GM23248 (cell line): ENCODE measurements at regions not wholly inside any gene's neighbourhood (a gene's known extent, or its start where the extent isn't known, plus 50 kb on each side); places are given as distances from the start of the nearest gene placed in this dataset.

ENCODE experiments used
- DNase-seq: peaks from one replicate; pipeline ENCODE4 v3.0.0-alpha.2; 2015
- H2AFZ ChIP-seq: fragments of 200-600 bp; sonication (generic); 2 replicates; pipeline ENCODE4 v1.6.1; 2016; ENCODE audit warnings: antibody characterized with exemption
- H3F3A ChIP-seq: fragments of 200-600 bp; sonication (generic); 2 replicates; pipeline ENCODE4 v1.6.1; 2016; ENCODE audit warnings: mild to moderate bottlenecking, antibody characterized with exemption, mixed run types; ENCODE audit not compliant: insufficient read depth
- H3K27ac ChIP-seq: fragments of 200-600 bp; sonication (generic); 2 replicates; pipeline ENCODE4 v1.5.1; 2016; ENCODE audit warnings: mild to moderate bottlenecking
- H3K27me3 ChIP-seq: fragments of 200-600 bp; sonication (generic); replicated peaks from 2 replicates; pipeline ENCODE4 v1.6.1; 2016; ENCODE audit warnings: mild to moderate bottlenecking; ENCODE audit not compliant: insufficient read depth
- H3K36me3 ChIP-seq: fragments of 200-600 bp; sonication (generic); 2 replicates; pipeline ENCODE4 v1.6.1; 2016; ENCODE audit warnings: low read depth, mild to moderate bottlenecking
- H3K4me1 ChIP-seq: fragments of 200-600 bp; sonication (generic); 2 replicates; pipeline ENCODE4 v1.6.1; 2016; ENCODE audit warnings: mild to moderate bottlenecking; ENCODE audit not compliant: insufficient read depth
- H3K4me2 ChIP-seq: fragments of 200-600 bp; sonication (generic); one replicate; pipeline ENCODE4 v1.6.1; 2016; ENCODE audit warnings: mild to moderate bottlenecking; ENCODE audit not compliant: unreplicated experiment
- H3K4me3 ChIP-seq: fragments of 200-600 bp; sonication (generic); 2 replicates; pipeline ENCODE4 v1.5.1; 2016; ENCODE audit warnings: mild to moderate bottlenecking
- H3K79me2 ChIP-seq: fragments of 200-600 bp; sonication (generic); 2 replicates; pipeline ENCODE4 v1.6.1; 2016; ENCODE audit warnings: mild to moderate bottlenecking; ENCODE audit not compliant: insufficient read depth
- H3K9ac ChIP-seq: fragments of 200-600 bp; sonication (generic); 2 replicates; pipeline ENCODE4 v1.6.1; 2016; ENCODE audit warnings: mild to moderate bottlenecking
- H3K9me2 ChIP-seq: fragments of 200-600 bp; sonication (generic); 2 replicates; pipeline ENCODE4 v1.6.1; 2016; ENCODE audit warnings: mixed run types, mild to moderate bottlenecking, moderate library complexity; ENCODE audit not compliant: insufficient read depth
- H3K9me3 ChIP-seq: fragments of 200-600 bp; sonication (generic); one replicate; pipeline ENCODE4 v1.6.1; 2017; ENCODE audit warnings: low read depth
- H4K20me1 ChIP-seq: fragments of 200-600 bp; sonication (generic); 2 replicates; pipeline ENCODE4 v1.6.0; 2016; ENCODE audit not compliant: insufficient read depth
- EZH2 ChIP-seq: fragments of 200-600 bp; sonication (generic); IDR thresholded peaks from 2 replicates; pipeline ENCODE4 v1.6.1; 2018; ENCODE audit warnings: antibody characterized with exemption, mild to moderate bottlenecking; ENCODE audit not compliant: insufficient read depth, poor library complexity, severe bottlenecking
- EZH2phosphoT487 ChIP-seq: fragments of 200-600 bp; sonication (generic); IDR thresholded peaks from 2 replicates; pipeline ENCODE4 v1.6.1; 2018; ENCODE audit warnings: antibody characterized with exemption, moderate library complexity, mild to moderate bottlenecking, low read depth; ENCODE audit not compliant: insufficient read depth
- WGBS, 2 experiments: methylation state at CpG; one replicate each; pipeline ENCODE4 v1.1.6; 2015 to 2017; ENCODE audit warnings: low lambda C conversion rate in 2 of 2, low coverage in 1 of 2; ENCODE audit errors: missing lambda C conversion rate in 2 of 2; 5-methylcytosine and 5-hydroxymethylcytosine counted together
- in situ Hi-C: fragments of 300-500 bp; cut with MboI; formaldehyde crosslinking; loops from 2 replicates; pipeline ENCODE4 v1.15.0; 2020

DNA sequence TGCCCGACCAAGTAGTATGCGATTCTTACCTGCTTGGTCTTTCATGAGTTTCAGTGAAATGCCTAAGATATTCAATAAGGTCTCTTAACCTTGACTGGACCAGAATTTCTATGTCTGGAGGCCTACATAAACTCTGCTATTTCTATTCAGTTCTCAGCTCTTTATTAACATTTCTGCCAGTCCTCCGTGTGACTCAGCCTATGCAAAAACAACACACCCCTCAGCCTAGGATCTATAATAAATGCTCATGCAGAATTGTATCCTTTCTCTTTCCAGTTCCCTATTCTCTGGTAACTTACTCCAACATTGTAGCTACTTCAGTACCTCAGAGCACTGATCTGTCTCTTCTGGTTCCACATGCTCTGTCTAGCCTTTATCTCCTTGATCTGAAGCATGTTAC is 1507.4 kb downstream of the CDH11 start:
- DNase-seq = no peak
- H3K79me2 ChIP-seq = no peaks in the 10 kb centered on the region
- no peak overlapping the region for H3K9ac ChIP-seq
- TF ChIP-seq EZH2 (no peak), EZH2phosphoT487 (no peak)
- no peak overlapping the region for H3K4me3 ChIP-seq
- H3K9me3 ChIP-seq = no peaks in the 10 kb centered on the region
- H3K36me3 ChIP-seq = no peaks in the 10 kb centered on the region
- 43 to 51% methylated on average over 3 of the region's 3 CpGs for WGBS, 2 experiments
- H4K20me1 ChIP-seq = no peaks in the 10 kb centered on the region
- no peak overlapping the region for H3K4me2 ChIP-seq
- no peaks in the 10 kb centered on the region for H3F3A ChIP-seq
- H3K27me3 ChIP-seq = no peaks in the 10 kb centered on the region
- H3K27ac ChIP-seq = no peak overlapping the region
- no peak overlapping the region for H2AFZ ChIP-seq
- no peaks in the 10 kb centered on the region for H3K4me1 ChIP-seq
- no peaks in the 10 kb centered on the region for H3K9me2 ChIP-seq
- in situ Hi-C loops = no loop called here

DNA sequence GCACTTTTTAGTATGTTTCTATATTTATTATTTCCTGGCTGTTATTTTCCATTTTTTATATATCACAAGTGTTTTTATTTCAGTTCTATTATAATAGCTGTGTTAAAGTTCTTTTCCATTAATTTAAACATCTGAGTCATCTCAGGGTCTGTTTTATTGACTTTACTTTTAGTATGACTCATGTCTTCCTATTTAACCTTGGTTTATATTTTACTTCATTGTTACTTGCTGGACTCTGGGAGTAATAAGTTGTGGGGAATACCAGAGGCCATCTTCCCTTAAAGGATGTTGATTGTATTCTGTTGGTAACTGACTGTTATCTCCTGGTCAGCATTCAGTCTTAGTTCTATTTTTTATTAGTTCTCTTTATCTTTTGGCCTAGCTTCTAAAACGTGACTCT is 1508.2 kb downstream of the CDH11 start:
- no peaks in the 10 kb centered on the region for H3K27me3 ChIP-seq
- no peak overlapping the region for H3K27ac ChIP-seq
- H3F3A ChIP-seq = no peaks in the 10 kb centered on the region
- no peak overlapping the region for H2AFZ ChIP-seq
- no peaks in the 10 kb centered on the region for H3K9me2 ChIP-seq
- H3K4me2 ChIP-seq = no peak overlapping the region
- no peaks in the 10 kb centered on the region for H3K9me3 ChIP-seq
- H3K4me1 ChIP-seq = no peaks in the 10 kb centered on the region
- H4K20me1 ChIP-seq = no peaks in the 10 kb centered on the region
- H3K79me2 ChIP-seq = no peaks in the 10 kb centered on the region
- in situ Hi-C loops = no loop called here
- H3K36me3 ChIP-seq = no peaks in the 10 kb centered on the region
- no peak for TF ChIP-seq EZH2phosphoT487
- TF ChIP-seq EZH2 = no peak
- WGBS, 2 experiments = 29% methylated on average over 1 of the region's 1 CpG
- no peak overlapping the region for H3K9ac ChIP-seq
- no peak overlapping the region for H3K4me3 ChIP-seq
- DNase-seq = no peak

DNA sequence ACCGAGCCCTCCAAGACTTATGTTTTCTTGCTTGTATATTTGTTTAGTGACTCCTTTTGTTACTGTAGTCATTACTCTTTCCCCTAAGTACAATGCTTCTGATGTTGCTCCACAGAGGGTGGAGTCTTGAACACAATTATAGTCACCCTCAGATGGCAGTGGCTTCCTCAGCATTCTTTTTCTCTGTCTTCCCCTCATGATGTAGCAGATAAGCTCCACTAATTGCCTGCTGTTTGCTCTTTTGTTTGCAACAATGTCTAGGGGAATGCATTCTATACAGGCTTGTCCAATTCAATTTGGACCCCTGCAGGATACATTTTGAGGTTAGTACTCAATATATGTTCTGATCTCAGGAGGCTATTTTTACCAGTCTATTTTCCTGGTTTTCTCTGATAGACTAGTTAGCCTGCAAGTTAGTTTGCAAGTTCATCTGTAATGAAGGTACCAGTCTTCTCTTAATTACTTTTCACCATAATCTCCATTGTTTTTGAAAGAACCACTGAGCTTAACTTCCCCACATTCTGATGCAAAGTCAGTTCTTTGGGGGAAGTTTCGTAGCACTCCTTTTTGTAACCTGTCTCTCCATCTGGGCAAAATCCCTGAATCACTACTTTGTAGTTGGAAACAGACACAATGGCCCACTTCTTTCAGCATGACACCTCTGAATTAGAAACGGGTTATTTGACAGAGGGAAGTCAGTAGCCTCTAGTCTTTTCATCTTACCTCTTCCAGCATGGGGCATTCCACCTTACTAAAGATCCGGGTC is 1509.2 kb downstream of the CDH11 start:
- Histone ChIP-seq H3K9me2 (no peaks in the 10 kb centered on the region), H3F3A (no peaks in the 10 kb centered on the region), H3K4me2 (no peak overlapping the region), H3K27ac (no peak overlapping the region), H4K20me1 (no peaks in the 10 kb centered on the region), H3K27me3 (no peaks in the 10 kb centered on the region), H3K9me3 (no peaks in the 10 kb centered on the region), H3K9ac (no peak overlapping the region), H3K36me3 (no peaks in the 10 kb centered on the region), H2AFZ (no peak overlapping the region), H3K4me3 (no peak overlapping the region), H3K4me1 (no peaks in the 10 kb centered on the region), H3K79me2 (no peaks in the 10 kb centered on the region)
- DNase-seq = no peak
- TF ChIP-seq EZH2 (no peak), EZH2phosphoT487 (no peak)
- in situ Hi-C loops = no loop called here
- 36 to 40% methylated on average over 4 of the region's 4 CpGs for WGBS, 2 experiments

DNA sequence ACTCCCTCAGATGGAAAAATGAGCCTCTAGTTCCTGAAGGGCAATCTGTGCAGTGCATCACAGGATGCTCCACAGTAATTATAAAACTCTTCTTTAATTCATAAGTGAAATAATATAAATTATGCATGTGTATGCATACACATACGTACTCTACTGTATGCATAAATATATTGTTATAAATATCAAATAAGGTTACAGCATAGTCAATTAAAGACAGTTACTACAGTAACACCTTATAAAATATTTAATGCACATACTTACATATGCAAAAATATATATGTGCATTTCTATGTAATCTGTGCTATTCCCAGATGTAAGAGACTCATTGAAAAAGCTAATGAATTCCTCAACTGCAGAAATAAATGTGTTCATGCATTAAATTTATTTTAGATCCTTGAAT is 1515.1 kb downstream of the CDH11 start:
- H3K9me2 ChIP-seq = no peaks in the 10 kb centered on the region
- no peaks in the 10 kb centered on the region for H3F3A ChIP-seq
- H2AFZ ChIP-seq = no peak overlapping the region
- no peaks in the 10 kb centered on the region for H3K9me3 ChIP-seq
- DNase-seq = no peak
- TF ChIP-seq EZH2 (no peak), EZH2phosphoT487 (no peak)
- H4K20me1 ChIP-seq = no peaks in the 10 kb centered on the region
- H3K4me3 ChIP-seq = no peak overlapping the region
- no peaks in the 10 kb centered on the region for H3K4me1 ChIP-seq
- H3K36me3 ChIP-seq = no peaks in the 10 kb centered on the region
- no peak overlapping the region for H3K27ac ChIP-seq
- in situ Hi-C loops = no loop called here
- no peaks in the 10 kb centered on the region for H3K79me2 ChIP-seq
- H3K4me2 ChIP-seq = no peak overlapping the region
- H3K27me3 ChIP-seq = no peaks in the 10 kb centered on the region
- 22 to 34% methylated on average over 1 of the region's 1 CpG for WGBS, 2 experiments
- no peak overlapping the region for H3K9ac ChIP-seq
